Heart left ventricle (tissue), 16 donors: ENCODE measurements at regions not wholly inside any gene's neighbourhood (a gene's known extent, or its start where the extent isn't known, plus 50 kb on each side); places are given as distances from the start of the nearest gene placed in this dataset.

Experiments
- ATAC-seq, 4 donors: fragments of 200-7000 bp; cut with Tn5 transposase; one replicate each; pipeline ENCODE4 v1.9.1; 2020 to 2022; ENCODE audit warnings: moderate library complexity in 4 of 4, mild to moderate bottlenecking in 3 of 4, moderate number of reproducible peaks in 1 of 4
- DNase-seq, 5 donors: peaks; one replicate each; pipeline ENCODE4 v3.0.0-alpha.2; 2020
- H3K27ac ChIP-seq, 12 donors: fragments of 200-600 bp; sonication (generic) in 4 of 12; one replicate each; pipeline versions ENCODE4 v1.5.0 to v1.8.0; 2016 to 2022; ENCODE audit warnings: mild to moderate bottlenecking in 2 of 12
- H3K27me3 ChIP-seq, 9 donors: fragments of 200-600 bp; sonication (generic) in 2 of 9; one replicate each; pipeline versions ENCODE4 v1.5.1 to v1.8.0; 2016 to 2022; ENCODE audit warnings: mild to moderate bottlenecking in 3 of 9
- H3K36me3 ChIP-seq, 9 donors: fragments of 200-600 bp; sonication (generic) in 2 of 9; one replicate each; pipeline versions ENCODE4 v1.5.0 to v1.8.0; 2018 to 2022; ENCODE audit warnings: mild to moderate bottlenecking in 2 of 9
- H3K4me1 ChIP-seq, 12 donors: fragments of 200-600 bp; sonication (generic) in 4 of 12; one replicate each; pipeline versions ENCODE4 v1.5.0 to v1.8.0; 2016 to 2022; ENCODE audit warnings: mild to moderate bottlenecking in 3 of 12
- H3K4me3 ChIP-seq, 12 donors: fragments of 200-600 bp; sonication (generic) in 4 of 12; one replicate each; pipeline versions ENCODE4 v1.5.0 to v1.8.0; 2017 to 2022; ENCODE audit warnings: mild to moderate bottlenecking in 9 of 12, moderate library complexity in 4 of 12
- H3K9me3 ChIP-seq, 12 donors: fragments of 200-600 bp; sonication (generic) in 4 of 12; one replicate each; pipeline versions ENCODE4 v1.5.0 to v1.8.0; 2016 to 2022; ENCODE audit warnings: mild to moderate bottlenecking in 1 of 12
- CTCF ChIP-seq, 12 donors: fragments of 200-600 bp; sonication (generic) in 4 of 12; IDR thresholded peaks; one replicate each; pipeline versions ENCODE4 v1.5.0 to v1.8.0; 2018 to 2022; ENCODE audit warnings: antibody characterized with exemption in 12 of 12, mild to moderate bottlenecking in 5 of 12
- POLR2A ChIP-seq, 2 donors: fragments of 450-650 bp; IDR thresholded peaks; one replicate each; pipeline ENCODE4 v1.6.1; 2017; ENCODE audit warnings: antibody characterized with exemption in 2 of 2, mild to moderate bottlenecking in 2 of 2, moderate library complexity in 2 of 2
- WGBS, 4 donors: extraction: QIAGEN DNeasy Blood & Tissue Kit in 2 of 4; methylation state at CpG; one replicate each; pipeline versions ENCODE4 v1.1.5 to v1.1.7; 2013 to 2018; 5-methylcytosine and 5-hydroxymethylcytosine counted together
- intact Hi-C, 10 donors: fragments of 100-400 bp; cut with DNase I; formaldehyde crosslinking; loops; one replicate each; pipeline versions ENCODE4 v1.11.1 to v1.14.2; 2022
- donor health status: ischemic (EF 13 %, LVEDD 7.1; RV severe dilation, severe dysfunction).
- donor health status: healthy with polysubstance abuse.
- donor health status: DM: no; HTN: yes; CAD: no.
- donor health status: DM: no; HTN: no; CAD: no.
- donor health status: ischemic (EF 25% LVEDD 6.9; RV normal size, moderate dysfunction).
- donor health status: ischemic (EF 25% LVEDD 5.7; RV mildly dilated, moderate dysfunction).
- donor health status: healthy.
- donor health status: DM: yes; HTN: yes; CAD: no.
- donor health status: ischemic (EF 35%, LVEDD 5.7; RV mildly dilated, moderate dysfunction).
- donor health status: nonischemic (EF 11% LVEDD 7.7; RV severe dilation, severe dysfunction).
- donor health status: DM: yes; HTN: yes; CAD: no.
- donor health status: PGD.
- donor health status: ischemic (EF 29% LVEDD 5.4; RV normal size, mild dysfunction).
- donor health status: nonischemic (EF 23%, LVEDD 6.1; RV moderate dilation, normal function).

- DNase-seq: no peak
- H3K4me1 ChIP-seq: no peaks in the 10 kb centered on the region
- TF ChIP-seq POLR2A (IDR thresholded peaks at IDR 0.05): no peak
- TF ChIP-seq CTCF (IDR thresholded peaks at IDR 0.05): no peak
- intact Hi-C loops: no loop called here
- ATAC-seq: no peak
- no peak overlapping the region for H3K4me3 ChIP-seq
- no peaks in the 10 kb centered on the region for H3K36me3 ChIP-seq
- no peaks in the 10 kb centered on the region for H3K27me3 ChIP-seq
- no peak overlapping the region for H3K27ac ChIP-seq
- 91 to 94% (median 93%) methylated on average over 15 of the region's 15 CpGs for WGBS, 4 donors
- no peaks in the 10 kb centered on the region for H3K9me3 ChIP-seq
These were observed 308.7 kb upstream of the PRMT6 start for GRCh38 chr1:106747791-106748190.

- no peaks in the 10 kb centered on the region for H3K27me3 ChIP-seq
- no peaks in the 10 kb centered on the region for H3K9me3 ChIP-seq
- no peaks in the 10 kb centered on the region for H3K4me1 ChIP-seq
- TF ChIP-seq CTCF (IDR thresholded peaks at IDR 0.05) (no peak), POLR2A (IDR thresholded peaks at IDR 0.05) (no peak)
- H3K36me3 ChIP-seq: no peaks in the 10 kb centered on the region
- H3K4me3 ChIP-seq: no peak overlapping the region
- intact Hi-C loops: no loop called here
- 66 to 78% (median 69%) methylated on average over 2 of the region's 2 CpGs for WGBS, 4 donors
- DNase-seq (no peak), ATAC-seq (no peak)
- no peak overlapping the region for H3K27ac ChIP-seq
These were observed 307.9 kb upstream of the PRMT6 start for GRCh38 chr1:106748606-106749005.

GRCh38 chr1:106749491-106749890, 307.0 kb upstream of the PRMT6 start:
- TF ChIP-seq CTCF (IDR thresholded peaks at IDR 0.05) (no peak), POLR2A (IDR thresholded peaks at IDR 0.05) (no peak)
- Histone ChIP-seq H3K27ac (no peak overlapping the region), H3K4me3 (no peak overlapping the region), H3K4me1 (no peaks in the 10 kb centered on the region), H3K36me3 (no peaks in the 10 kb centered on the region), H3K9me3 (no peaks in the 10 kb centered on the region), H3K27me3 (no peaks in the 10 kb centered on the region)
- DNase-seq (no peak), ATAC-seq (no peak)
- WGBS, 4 donors: 28 to 82% (median 41%) methylated on average over 2 of the region's 2 CpGs
- intact Hi-C loops: no loop called here

- Histone ChIP-seq H3K27ac (no peak overlapping the region), H3K4me1 (no peaks in the 10 kb centered on the region), H3K4me3 (no peak overlapping the region), H3K27me3 (no peaks in the 10 kb centered on the region), H3K9me3 (no peaks in the 10 kb centered on the region), H3K36me3 (no peaks in the 10 kb centered on the region)
- TF ChIP-seq CTCF (IDR thresholded peaks at IDR 0.05) (no peak), POLR2A (IDR thresholded peaks at IDR 0.05) (no peak)
- DNase-seq (no peak), ATAC-seq (no peak)
- WGBS, 4 donors: 63 to 77% (median 67%) methylated on average over 1 of the region's 1 CpG
- intact Hi-C loops: no loop called here
These were observed 306.6 kb upstream of the PRMT6 start for GRCh38 chr1:106749906-106750305.
